ENCODE measurements at regions not wholly inside any gene's neighbourhood (a gene's known extent, or its start where the extent isn't known, plus 50 kb on each side); places are given as distances from the start of the nearest gene placed in this dataset.

DNA sequence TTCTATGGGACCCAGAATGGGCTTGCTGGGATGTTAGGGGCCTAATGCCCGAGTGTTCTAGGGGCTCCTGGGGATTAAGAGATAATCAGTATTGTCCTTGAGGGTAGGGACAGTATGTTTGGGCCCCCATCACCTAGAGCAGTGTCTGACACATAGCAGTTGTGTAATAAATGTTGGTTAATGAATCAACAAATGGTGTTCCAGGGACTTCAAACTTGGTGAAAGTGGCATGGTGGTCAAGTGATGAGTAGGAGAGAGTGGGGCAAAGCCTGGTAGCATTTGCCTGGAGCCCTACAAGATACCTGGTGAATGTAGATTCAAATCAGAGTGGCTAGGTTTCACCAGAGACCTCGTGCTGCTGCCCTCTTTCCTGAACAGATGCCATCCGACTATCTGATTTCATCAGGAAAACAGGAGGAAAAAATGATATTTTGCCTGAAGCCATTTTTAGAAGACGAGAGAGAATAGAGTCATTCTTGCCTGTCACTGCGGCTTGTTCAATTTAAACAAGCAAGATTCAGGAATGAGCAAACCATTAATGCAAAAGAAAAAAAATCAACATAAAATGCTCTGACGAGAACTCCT, 117.3 kb downstream of the RPL22L1 start:
- no peak for DNase-seq

GRCh38 chr3:170751899-170752293, 118.1 kb downstream of the RPL22L1 start:
- no peak for DNase-seq

- DNase-seq, result peak; percentile 43
These were observed 118.7 kb downstream of the RPL22L1 start for GRCh38 chr3:170751083-170751898.

DNA sequence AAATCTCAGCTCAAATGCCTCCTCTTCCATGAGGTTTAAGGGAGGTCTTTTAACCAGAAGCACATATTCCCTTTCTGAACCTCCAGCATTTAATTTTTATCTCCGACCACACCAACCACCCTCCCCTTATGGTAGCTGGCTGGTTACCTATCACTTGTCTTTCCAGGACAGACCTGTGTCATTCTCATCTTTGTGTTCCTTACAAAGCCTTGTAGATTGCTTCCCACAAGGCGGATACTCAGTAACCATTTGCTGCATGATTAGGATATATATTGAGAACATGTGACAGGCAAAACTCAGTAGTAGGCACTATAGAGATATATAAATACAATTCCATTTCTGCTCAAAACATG, 119.5 kb downstream of the RPL22L1 start:
- DNase-seq, result no peak

DNA sequence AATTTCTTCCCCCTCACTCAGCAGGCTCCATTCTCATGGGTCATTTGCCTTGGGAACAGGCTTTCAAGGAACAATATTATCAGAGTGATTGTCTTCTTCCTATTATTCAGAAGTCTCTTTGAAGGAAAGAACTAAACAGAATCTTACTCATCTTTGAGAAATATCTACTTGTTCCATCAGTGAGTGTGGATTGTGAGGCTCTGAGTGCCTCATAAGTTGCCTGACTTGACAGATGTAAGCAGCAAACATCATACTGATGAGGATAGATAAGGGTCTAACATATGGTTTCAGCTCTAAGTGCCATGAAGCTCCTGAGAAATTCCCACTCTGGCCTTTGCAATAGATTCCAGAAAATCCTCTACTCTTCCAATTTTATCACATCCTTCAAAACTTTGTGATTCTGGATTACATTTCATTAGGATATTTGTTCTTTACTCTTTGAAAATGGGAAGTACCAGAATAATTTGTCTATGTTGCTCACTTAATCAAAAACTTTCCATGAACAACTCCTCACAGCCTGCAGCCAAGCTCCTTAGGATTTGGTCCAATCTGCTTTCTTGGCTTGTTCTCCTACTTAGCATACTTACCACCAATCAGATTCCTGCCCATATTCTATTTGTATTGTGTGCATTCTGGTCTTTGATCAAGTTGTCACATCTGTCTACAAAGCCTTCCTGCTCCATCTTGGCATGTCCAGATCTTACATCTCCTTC, 120.1 kb downstream of the RPL22L1 start:
- no peak for DNase-seq

GRCh38 chr3:170749185-170749584, 120.8 kb downstream of the RPL22L1 start:
- DNase-seq, result no peak

DNA sequence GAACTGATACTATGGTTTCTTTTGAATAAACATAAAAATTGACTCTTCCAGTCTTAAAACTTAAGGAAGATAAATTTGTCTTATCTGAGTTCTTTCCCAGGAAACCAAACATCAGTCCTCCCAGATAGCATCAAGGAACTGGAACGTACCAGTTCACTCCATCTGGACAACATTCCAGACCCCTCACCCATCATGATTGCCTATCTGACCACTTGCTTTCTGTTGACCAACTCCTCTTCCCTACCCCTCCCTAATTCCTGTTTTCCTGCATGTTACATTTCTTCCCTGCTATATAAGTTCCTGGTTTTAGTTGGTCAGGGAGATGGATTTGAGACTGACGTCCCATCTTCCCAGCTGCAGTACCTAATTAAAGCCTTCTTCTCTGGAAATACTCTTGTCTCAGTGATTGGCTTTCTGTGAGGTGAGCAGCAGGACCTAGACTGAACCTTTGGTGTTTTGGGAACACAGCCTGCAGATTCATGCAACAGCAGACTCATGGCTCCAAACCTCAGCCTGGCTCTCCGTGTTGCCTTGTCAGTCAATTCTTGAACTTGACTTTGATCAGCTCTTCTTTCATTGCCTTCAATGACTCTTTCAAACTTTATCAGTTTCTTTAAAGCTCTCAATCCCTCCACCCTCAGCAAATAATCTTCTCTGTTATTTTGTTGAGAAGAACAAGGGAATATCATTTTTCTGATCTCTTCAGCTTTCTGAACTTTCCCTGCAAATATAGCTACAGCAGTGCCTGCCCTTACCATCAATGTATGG, 123.6 kb downstream of the RPL22L1 start:
- no peak for DNase-seq

GRCh38 chr3:170745211-170745718, 124.7 kb downstream of the RPL22L1 start:
- no peak for DNase-seq

GRCh38 chr3:170741756-170742529, 128.1 kb downstream of the RPL22L1 start:
- DNase-seq, result no peak

GRCh38 chr3:170740726-170741591, 129.0 kb downstream of the RPL22L1 start:
- no peak for DNase-seq

- DNase-seq, result no peak
These were observed 129.7 kb downstream of the RPL22L1 start for GRCh38 chr3:170740285-170740684.

DNA sequence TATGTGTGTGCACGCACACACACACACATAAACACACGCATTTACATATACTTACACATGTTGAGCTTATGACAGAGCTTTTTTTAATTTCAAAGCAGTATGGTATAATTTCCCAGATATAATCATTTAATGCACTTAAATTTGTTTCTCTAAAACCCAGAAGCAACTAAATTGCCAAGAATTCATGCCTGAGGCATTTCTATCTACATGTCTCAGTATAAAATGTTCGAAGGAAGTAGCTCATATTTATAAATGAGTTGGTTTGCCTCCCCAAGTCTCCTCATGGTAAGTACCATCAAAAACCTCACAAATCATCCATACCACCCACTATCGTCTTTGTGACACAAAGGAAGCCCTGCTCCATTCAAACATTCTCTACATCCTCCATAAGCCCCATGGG, 130.6 kb downstream of the RPL22L1 start:
- no peak for DNase-seq

DNA sequence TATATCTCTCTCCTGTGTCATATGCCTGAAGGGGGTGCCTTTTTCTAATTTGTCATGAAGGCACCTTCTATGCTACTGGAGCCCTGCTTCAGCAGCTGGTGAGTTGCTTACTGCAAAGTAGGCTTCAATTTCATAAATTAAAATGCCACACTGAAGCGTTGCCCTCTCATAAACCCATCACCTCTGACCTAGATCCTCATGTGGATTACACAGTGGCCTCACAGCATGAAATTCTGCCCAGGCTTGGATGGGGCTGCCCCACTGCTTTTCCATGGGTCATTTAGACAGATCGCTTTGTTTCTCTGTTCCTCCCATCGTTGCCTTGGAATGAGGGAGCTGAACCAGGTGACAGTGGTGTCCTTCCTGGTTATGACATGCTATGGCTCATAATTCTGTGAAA, 131.2 kb downstream of the RPL22L1 start:
- DNase-seq, result no peak

GRCh38 chr3:170737498-170738162, 132.4 kb downstream of the RPL22L1 start:
- DNase-seq, result no peak

- DNase-seq, result no peak
These were observed 134.2 kb downstream of the RPL22L1 start for GRCh38 chr3:170735821-170736220.

DNA sequence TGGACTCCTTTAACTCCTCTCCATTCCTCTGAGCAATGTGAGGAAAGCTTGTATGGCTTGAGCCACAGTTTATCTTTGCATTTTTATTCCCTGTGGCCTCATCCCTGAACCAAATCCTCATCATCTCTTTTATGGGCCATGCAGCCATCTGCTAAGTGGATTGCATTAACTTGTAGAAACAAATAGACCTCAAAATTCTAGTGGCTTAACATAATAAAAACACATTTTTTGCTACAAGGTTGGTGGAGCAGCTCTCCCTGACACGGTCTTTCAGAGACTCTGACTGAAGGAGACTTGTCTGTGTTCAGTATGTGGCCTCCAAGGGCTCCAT, 135.3 kb downstream of the RPL22L1 start:
- no peak for DNase-seq

- no peak for DNase-seq
These were observed 135.8 kb downstream of the RPL22L1 start for GRCh38 chr3:170734043-170734734.

DNA sequence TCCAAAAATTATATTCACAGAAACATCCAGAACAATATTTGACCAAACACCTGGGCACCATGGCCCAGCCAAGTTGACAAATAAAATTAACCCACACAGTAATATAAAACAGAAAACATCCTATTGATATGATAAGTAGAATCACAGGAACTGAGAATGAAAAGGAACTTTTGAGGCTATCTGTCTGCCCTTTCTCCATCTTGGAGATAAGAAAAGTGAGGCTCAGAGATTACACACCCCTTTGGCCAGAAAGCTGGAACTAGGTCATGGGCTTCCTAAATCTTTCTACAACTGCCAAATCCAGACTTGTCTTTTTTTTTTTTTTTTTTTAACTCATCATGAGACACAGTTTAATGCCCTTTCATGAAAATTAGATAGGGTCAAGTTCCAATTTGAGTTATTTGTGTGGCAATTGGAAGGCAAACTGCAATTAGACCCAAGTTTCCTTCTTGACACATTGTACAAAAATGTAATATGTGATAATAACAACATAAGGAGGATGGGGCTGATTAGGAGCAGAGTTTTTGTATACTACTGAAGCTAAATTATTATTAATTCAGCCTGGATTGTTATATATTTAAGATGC, 137.2 kb downstream of the RPL22L1 start:
- DNase-seq, result no peak

GRCh38 chr3:170731281-170731680, 138.7 kb downstream of the RPL22L1 start:
- DNase-seq, result no peak
